ENCODE measurements at regions not wholly inside any gene's neighbourhood (a gene's known extent, or its start where the extent isn't known, plus 50 kb on each side); places are given as distances from the start of the nearest gene placed in this dataset.

DNA sequence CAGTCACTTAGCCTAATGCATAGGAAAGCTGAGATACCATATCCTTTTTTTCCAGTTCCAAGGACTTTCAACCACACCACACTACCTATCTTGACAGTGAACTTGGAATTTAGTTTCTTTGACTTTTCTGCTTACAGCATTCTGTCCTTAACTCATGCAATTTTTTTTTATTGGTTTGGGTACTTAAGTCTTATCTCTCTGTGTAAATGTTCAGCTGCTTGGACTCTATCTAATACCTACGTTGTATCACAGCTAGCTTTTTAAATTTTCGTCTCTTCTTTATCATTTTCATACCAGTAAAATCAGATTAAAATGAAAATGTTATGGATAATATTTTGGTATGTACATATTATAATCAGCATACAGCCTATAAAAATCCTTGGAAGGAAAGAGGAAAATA, 106.9 kb upstream of the ADGRF1 start:
- H3K36me3 ChIP-seq, result no peaks in the 10 kb centered on the region
- no peaks in the 10 kb centered on the region for H3K9me3 ChIP-seq
- H3K27ac ChIP-seq, result no peak overlapping the region
- no peak overlapping the region for H3K4me3 ChIP-seq
- H3K4me1 ChIP-seq, result peaks cover 0 to 25% of the 10 kb centered on the region in 2 donors
- H3K27me3 ChIP-seq, result no peaks in the 10 kb centered on the region
- TF ChIP-seq, protein P1, sequence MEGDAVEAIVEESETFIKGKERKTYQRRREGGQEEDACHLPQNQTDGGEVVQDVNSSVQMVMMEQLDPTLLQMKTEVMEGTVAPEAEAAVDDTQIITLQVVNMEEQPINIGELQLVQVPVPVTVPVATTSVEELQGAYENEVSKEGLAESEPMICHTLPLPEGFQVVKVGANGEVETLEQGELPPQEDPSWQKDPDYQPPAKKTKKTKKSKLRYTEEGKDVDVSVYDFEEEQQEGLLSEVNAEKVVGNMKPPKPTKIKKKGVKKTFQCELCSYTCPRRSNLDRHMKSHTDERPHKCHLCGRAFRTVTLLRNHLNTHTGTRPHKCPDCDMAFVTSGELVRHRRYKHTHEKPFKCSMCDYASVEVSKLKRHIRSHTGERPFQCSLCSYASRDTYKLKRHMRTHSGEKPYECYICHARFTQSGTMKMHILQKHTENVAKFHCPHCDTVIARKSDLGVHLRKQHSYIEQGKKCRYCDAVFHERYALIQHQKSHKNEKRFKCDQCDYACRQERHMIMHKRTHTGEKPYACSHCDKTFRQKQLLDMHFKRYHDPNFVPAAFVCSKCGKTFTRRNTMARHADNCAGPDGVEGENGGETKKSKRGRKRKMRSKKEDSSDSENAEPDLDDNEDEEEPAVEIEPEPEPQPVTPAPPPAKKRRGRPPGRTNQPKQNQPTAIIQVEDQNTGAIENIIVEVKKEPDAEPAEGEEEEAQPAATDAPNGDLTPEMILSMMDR (IDR thresholded peaks at IDR 0.05), result no peak
- DNase-seq (ENCODE audit: low spot score), result no peak

DNA sequence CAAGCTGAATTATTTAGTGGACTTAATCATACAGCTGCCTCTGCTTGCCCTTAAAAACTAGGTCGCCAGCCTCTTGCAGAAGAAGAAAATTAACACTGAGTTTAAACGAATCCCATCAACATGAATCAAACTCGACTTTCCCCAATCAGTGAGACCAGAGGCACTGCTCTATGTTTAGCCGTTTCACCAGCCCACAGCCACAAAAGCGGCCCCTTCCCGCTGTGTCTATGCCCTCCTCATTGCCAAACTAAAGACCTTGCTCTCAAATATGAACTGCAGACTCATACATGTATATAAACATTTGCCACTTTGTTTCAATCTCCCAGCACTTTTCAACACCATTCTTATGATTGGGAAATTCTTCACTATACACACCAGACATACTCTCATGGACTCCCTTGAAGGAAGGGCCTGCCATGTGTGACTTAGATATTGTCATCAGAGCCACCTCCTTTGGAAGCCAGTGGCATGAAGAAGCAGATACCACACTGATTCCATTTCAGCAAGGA, 105.8 kb upstream of the ADGRF1 start:
- H3K27ac ChIP-seq, result no peak overlapping the region
- H3K4me1 ChIP-seq, result peaks cover 0 to 25% of the 10 kb centered on the region in 2 donors
- no peaks in the 10 kb centered on the region for H3K36me3 ChIP-seq
- no peak for DNase-seq (ENCODE audit: low spot score)
- no peaks in the 10 kb centered on the region for H3K27me3 ChIP-seq
- TF ChIP-seq, protein P1 (IDR thresholded peaks at IDR 0.05), result no peak
- H3K9me3 ChIP-seq, result no peaks in the 10 kb centered on the region
- no peak overlapping the region for H3K4me3 ChIP-seq

- no peaks in the 10 kb centered on the region for H3K9me3 ChIP-seq
- H3K27me3 ChIP-seq, result no peaks in the 10 kb centered on the region
- no peak overlapping the region for H3K4me3 ChIP-seq
- H3K4me1 ChIP-seq, result peaks cover 0 to 25% of the 10 kb centered on the region in 2 donors
- DNase-seq (ENCODE audit: low spot score), result no peak
- peak overlapping the region in 1 of 2 donors; percentile 15 for H3K27ac ChIP-seq
- TF ChIP-seq, protein P1 (IDR thresholded peaks at IDR 0.05), result no peak
- no peaks in the 10 kb centered on the region for H3K36me3 ChIP-seq
Measured at GRCh38 chr6:47147175-47147727, 105.1 kb upstream of the ADGRF1 start.

GRCh38 chr6:47146431-47147174, 104.5 kb upstream of the ADGRF1 start:
- H3K36me3 ChIP-seq, result no peaks in the 10 kb centered on the region
- H3K4me3 ChIP-seq, result no peak overlapping the region
- peak overlapping the region in 1 of 2 donors; percentile 15 for H3K27ac ChIP-seq
- DNase-seq (ENCODE audit: low spot score), result no peak
- TF ChIP-seq, protein P1 (IDR thresholded peaks at IDR 0.05), result no peak
- H3K9me3 ChIP-seq, result no peaks in the 10 kb centered on the region
- H3K27me3 ChIP-seq, result no peaks in the 10 kb centered on the region
- peaks cover 0 to 25% of the 10 kb centered on the region in 2 donors for H3K4me1 ChIP-seq

GRCh38 chr6:47145212-47145611, 103.1 kb upstream of the ADGRF1 start:
- Histone ChIP-seq H3K4me3 (no peak overlapping the region), H3K9me3 (no peaks in the 10 kb centered on the region), H3K4me1 (peaks cover 0 to 25% of the 10 kb centered on the region in 2 donors), H3K27me3 (no peaks in the 10 kb centered on the region), H3K27ac (no peak overlapping the region), H3K36me3 (no peaks in the 10 kb centered on the region)
- DNase-seq (ENCODE audit: low spot score), result no peak
- TF ChIP-seq, protein P1 (IDR thresholded peaks at IDR 0.05), result no peak
